GM19455 (cell line): ENCODE measurements at regions not wholly inside any gene's neighbourhood (a gene's known extent, or its start where the extent isn't known, plus 50 kb on each side); places are given as distances from the start of the nearest gene placed in this dataset.

Experiments
- ATAC-seq: cut with Tn5 transposase; IDR thresholded peaks from one replicate; pipeline ENCODE4 v1.9.1; 2021; ENCODE audit not compliant: unreplicated experiment

DNA sequence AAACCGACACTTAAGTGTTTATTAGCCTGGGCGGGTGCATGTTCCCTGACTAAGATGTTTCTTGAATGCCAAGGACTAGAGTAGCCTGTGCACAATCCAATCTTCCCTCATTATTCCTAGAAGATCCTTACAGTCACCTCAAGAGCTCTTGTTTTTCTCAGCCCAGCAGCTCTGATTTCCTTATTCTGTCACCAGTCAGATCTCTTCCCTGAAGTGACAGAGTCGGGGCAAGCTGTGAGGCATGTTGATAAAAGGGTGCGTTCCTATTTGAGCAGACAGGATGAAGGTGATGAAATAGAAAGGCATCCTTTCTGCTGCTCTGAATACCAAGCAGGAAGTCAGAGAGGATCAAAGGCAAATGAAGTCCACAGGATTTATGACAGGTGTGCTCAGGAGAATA lies 125.6 kb upstream of the MCTP2 start:
- ATAC-seq, result no peak

- ATAC-seq, result no peak
Observed at GRCh38 chr15:94100863-94101262, 130.5 kb upstream of the MCTP2 start.

- ATAC-seq, result no peak
Observed at GRCh38 chr15:94099574-94099960, 131.8 kb upstream of the MCTP2 start.

DNA sequence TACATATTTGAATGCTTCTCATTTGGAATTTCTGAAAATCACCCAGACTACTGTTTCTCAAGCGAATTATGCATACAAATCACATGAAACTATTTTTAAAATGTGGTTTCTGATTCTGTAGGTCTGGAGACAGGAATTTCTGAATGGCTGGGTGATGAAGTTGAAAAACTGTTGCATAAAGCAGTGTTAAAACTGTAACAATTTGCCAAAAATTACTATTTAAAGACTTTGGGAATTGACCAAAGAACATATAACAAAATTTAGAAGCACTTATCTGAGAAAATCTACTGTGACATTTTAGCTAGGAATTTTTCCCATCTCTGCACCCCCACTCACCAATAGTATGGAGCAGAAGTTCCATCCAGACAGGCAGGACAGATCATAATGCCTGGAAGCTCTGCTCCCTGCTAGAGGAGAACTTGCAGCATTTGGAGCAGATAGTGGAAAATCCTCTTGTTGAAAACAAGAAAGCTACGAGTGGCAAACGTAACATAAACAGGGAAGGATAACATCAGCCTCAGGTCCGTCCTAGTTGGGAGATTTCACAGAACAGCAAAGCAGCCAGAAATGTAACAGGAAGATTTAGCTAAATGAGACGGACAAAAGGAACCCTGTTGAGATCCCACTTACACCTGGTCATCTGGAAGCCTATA lies 132.3 kb upstream of the MCTP2 start:
- ATAC-seq, result no peak

GRCh38 chr15:94097552-94097951 lies 133.8 kb upstream of the MCTP2 start:
- ATAC-seq, result no peak

GRCh38 chr15:94094310-94094709 lies 137.1 kb upstream of the MCTP2 start:
- no peak for ATAC-seq

DNA sequence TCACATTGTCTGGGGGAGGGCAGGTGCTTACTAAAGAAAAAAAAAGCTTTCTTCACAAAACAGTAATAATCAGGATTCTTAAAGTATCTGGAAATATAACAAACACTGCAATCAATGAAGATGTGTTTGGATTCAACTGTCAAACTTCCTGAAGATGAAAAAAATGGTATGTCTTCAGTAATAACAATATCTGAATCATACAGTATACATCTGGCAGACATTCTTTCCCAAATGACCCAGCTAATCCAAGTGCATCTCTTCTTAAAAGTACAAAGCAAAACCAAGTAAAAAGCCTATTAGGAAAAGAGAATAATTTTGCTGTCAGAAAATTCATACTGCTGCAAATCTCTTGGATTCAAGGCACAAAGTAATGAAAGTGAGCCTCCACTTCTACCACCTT lies 145.0 kb upstream of the MCTP2 start:
- ATAC-seq, result no peak

GRCh38 chr15:94083467-94084052 lies 147.8 kb upstream of the MCTP2 start:
- ATAC-seq, result no peak

- ATAC-seq, result no peak
Observed at GRCh38 chr15:94081829-94082228, 149.5 kb upstream of the MCTP2 start.

- ATAC-seq, result no peak
Observed at GRCh38 chr15:94080989-94081605, 150.3 kb upstream of the MCTP2 start.

GRCh38 chr15:94080416-94080815 lies 150.9 kb upstream of the MCTP2 start:
- ATAC-seq, result no peak

GRCh38 chr15:94079968-94080367 lies 151.4 kb upstream of the MCTP2 start:
- ATAC-seq, result no peak

DNA sequence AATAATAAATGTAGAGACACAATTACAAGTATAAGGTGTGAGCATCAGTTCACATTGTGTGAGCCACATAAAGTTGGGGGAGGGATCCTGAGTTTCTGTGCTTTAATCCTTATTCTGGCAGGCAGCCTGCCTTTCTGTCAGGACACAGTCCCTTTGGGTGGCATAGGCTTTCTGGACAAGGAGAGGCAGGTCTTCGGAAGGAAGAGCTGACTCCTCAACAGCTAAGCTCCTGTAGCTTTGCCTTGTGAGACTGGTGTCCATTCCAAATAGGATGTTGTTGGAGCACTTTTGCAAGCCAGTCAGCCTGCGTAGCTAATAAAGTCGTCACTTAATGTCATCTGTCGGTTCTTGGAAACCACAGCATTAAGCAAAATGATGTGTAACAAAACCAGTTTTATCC lies 151.9 kb upstream of the MCTP2 start:
- ATAC-seq, result no peak

GRCh38 chr15:94077938-94078337 lies 153.4 kb upstream of the MCTP2 start:
- no peak for ATAC-seq

DNA sequence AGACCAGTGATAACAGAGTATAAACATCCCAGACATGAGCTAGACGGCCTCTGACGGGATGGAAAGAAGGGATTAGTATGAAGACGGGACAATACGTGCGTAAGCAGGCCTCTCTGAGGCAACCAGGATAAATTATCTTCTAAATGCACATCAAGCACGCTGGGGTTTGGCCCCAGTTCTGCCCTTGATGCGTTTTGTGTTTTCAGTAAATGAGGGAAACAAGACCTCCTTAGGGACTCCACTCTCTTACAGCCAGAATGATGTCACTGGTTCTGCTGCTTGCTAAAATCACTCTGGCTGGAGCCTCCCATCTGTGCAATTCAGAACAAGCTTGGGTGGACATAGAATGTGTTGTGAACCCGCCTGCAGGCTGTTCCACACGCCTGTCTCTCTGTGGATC lies 156.0 kb upstream of the MCTP2 start:
- no peak for ATAC-seq

- no peak for ATAC-seq
Observed at GRCh38 chr15:94070356-94071295, 160.7 kb upstream of the MCTP2 start.

DNA sequence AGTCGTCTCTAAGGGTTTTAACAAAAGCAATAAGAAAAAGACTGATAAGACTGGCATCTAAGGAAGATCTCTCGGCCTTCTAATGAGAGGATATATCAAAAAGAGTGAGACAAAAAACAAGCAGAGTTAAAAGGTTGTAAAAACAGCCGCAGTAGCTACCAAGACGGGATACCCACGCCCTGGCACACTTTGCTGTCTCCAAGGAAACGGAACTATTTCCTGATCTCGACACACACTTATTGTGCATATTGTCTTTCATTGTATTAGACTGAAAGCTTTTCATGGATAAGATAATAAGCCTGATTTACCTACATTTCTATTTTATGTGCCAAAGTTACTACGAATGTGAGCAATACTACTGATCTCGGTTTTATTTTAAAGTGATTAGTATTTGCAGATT lies 161.5 kb upstream of the MCTP2 start:
- no peak for ATAC-seq

DNA sequence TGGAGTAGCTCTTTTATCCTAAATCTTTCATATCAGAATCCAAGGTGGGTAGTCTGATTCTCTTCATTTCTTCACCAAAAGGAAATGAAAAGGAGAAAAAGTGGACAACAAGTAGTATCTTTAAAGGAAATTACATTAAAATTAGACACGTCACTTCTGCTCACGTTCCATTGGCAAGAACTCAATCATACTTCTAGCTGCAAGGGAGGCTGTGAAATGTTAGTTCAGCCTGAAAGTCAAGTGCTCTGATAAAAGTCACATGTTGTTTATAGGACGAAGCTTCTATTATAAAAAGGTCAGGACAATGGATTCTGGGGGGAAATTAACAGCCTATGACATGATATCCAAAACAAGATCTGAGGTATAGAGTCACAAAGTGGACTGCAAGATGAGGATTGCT lies 164.6 kb upstream of the MCTP2 start:
- ATAC-seq, result no peak

DNA sequence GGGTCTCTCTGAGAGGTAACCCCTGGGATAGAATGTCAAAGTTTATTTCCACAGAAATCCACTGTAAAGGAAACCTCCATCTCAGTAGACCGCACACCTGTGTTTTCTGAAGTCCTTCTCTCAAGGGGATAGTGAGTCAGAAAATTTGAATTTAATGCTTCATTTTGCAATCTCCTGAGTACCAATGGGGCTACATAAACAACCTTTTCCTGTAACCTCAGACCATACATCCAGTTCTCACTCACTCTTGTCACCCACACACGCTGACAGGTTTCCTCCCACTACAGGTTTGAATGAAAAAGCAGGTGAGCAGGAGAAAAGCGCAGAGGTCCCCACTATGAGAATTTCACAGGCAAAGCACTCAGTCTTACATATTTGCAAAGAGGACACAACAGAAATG lies 165.3 kb upstream of the MCTP2 start:
- ATAC-seq, result no peak

DNA sequence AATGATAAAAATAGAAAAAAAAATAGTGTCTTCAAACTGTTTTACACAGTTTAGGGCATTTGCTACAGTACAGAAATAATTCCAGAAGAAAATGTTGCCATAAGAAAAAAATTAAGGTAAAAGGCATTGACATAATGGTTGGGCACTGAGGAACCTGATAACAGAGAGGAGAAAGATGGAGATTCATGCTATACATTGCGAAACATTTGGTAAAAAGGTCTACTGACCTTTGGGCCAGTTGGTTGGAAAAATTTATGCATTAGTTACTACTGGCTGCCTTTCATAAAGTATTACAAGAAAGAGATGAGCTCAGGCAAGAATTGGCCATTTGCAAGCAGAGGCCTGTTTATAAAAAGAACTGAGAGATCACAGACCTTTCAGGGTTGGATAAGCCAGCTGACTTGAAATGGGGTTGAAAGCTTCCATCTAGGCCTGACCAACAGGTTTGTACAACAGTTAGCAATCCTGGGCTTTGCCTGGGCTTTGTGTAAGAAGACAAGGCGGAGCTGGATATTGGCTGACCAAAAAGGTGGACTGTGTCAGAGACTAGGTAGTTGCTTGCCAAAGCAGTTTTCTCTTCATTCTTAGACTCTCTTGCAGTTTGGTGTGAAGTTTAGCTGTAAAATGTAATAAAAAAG lies 166.6 kb upstream of the MCTP2 start:
- no peak for ATAC-seq

DNA sequence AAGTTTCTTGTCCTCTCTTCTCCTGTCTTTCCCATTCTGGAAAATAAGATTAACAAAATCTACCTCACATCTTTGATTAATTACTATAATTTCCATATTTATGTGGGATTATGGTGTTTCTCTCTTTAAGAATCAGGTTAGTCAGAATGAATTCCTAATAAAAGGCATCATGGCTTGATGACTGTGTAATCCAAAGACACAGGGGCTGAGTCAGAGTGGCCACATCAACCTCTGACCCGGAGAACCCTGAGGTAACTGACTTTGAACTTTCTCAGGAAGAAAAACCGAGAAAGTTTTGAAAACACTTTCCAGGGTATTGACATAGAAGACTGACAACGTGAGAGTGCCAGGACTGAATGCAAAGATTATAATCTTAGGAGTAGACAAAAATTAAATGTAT lies 170.3 kb upstream of the MCTP2 start:
- ATAC-seq, result no peak
